GM12878 (cell line): ENCODE measurements at regions not wholly inside any gene's neighbourhood (a gene's known extent, or its start where the extent isn't known, plus 50 kb on each side); places are given as distances from the start of the nearest gene placed in this dataset.

ENCODE experiments used
- BCL11A ChIP-seq: IDR thresholded peaks from 2 replicates; pipeline ENCODE4 v1.6.1; 2011; ENCODE audit warnings: low read depth, low read length
- BRCA1 ChIP-seq: IDR thresholded peaks from 2 replicates; pipeline ENCODE4 v1.6.1; 2011; ENCODE audit warnings: low read depth, low read length, improper control_type of control experiment
- CBFB ChIP-seq: IDR thresholded peaks from 2 replicates; pipeline ENCODE4 v1.6.1; 2016; ENCODE audit warnings: antibody characterized with exemption, low read depth
- CBX5 ChIP-seq: sonication (generic); IDR thresholded peaks from 2 replicates; pipeline ENCODE4 v1.6.1; 2016; ENCODE audit warnings: low read depth, moderate library complexity, mild to moderate bottlenecking, inconsistent platforms
- CHD2 ChIP-seq: IDR thresholded peaks from 2 replicates; pipeline ENCODE4 v1.6.1; 2011; ENCODE audit warnings: low read depth, low read length, improper control_type of control experiment, borderline replicate concordance
- CHD4 ChIP-seq: fragments of 200-600 bp; sonication (generic); IDR thresholded peaks from 2 replicates; pipeline ENCODE4 v1.6.1; 2016; ENCODE audit warnings: mild to moderate bottlenecking
- DPF2 ChIP-seq: fragments of 450-650 bp; IDR thresholded peaks from 2 replicates; pipeline ENCODE4 v1.6.1; 2017; ENCODE audit warnings: mild to moderate bottlenecking
- EED ChIP-seq: sonication (generic); IDR thresholded peaks from 2 replicates; pipeline ENCODE4 v1.6.1; 2016; ENCODE audit warnings: antibody characterized with exemption, low read depth
- EZH2 ChIP-seq: IDR thresholded peaks from 2 replicates; pipeline ENCODE4 v1.6.1; 2012; ENCODE audit warnings: low read depth, mild to moderate bottlenecking, control low read depth, inconsistent platforms, low read length, borderline replicate concordance; ENCODE audit not compliant: control insufficient read depth
- GABPA ChIP-seq: IDR thresholded peaks from 2 replicates; pipeline ENCODE4 v1.6.1; 2014; ENCODE audit warnings: antibody characterized with exemption, low read depth, mild to moderate bottlenecking, inconsistent platforms
- IRF4 ChIP-seq: IDR thresholded peaks from 2 replicates; pipeline ENCODE4 v1.6.1; 2011; ENCODE audit warnings: low read depth, low read length
- MYB ChIP-seq: fragments of 150-350 bp; IDR thresholded peaks from 2 replicates; pipeline ENCODE4 v1.6.1; 2014; ENCODE audit warnings: mild to moderate bottlenecking, low read depth, low read length, borderline replicate concordance
- MYC ChIP-seq: IDR thresholded peaks from 2 replicates; pipeline ENCODE4 v1.6.1; 2011; ENCODE audit warnings: mild to moderate bottlenecking, low read length, moderate library complexity, inconsistent platforms; ENCODE audit not compliant: insufficient read depth, insufficient replicate concordance, insufficient read length, severe bottlenecking
- NBN ChIP-seq: fragments of 450-650 bp; IDR thresholded peaks from 2 replicates; pipeline ENCODE4 v1.6.1; 2016
- NR2F1 ChIP-seq: fragments of 450-650 bp; conservative IDR thresholded peaks from 2 replicates; pipeline ENCODE4 v1.6.1; 2017; ENCODE audit warnings: mild to moderate bottlenecking
- PAX5 ChIP-seq: IDR thresholded peaks from 2 replicates; pipeline ENCODE4 v1.6.1; 2011; ENCODE audit warnings: low read depth, low read length, borderline replicate concordance
- PAX8 ChIP-seq: fragments of 450-650 bp; IDR thresholded peaks from 2 replicates; pipeline ENCODE4 v1.6.1; 2017; ENCODE audit warnings: mild to moderate bottlenecking, moderate library complexity
- SIX5 ChIP-seq: IDR thresholded peaks from 2 replicates; pipeline ENCODE4 v1.6.1; 2011; ENCODE audit warnings: mild to moderate bottlenecking, low read depth, low read length, moderate library complexity; ENCODE audit not compliant: severe bottlenecking
- SREBF1 ChIP-seq: IDR thresholded peaks from 2 replicates; pipeline ENCODE4 v1.6.1; 2012; ENCODE audit warnings: mild to moderate bottlenecking, low read length
- TARDBP ChIP-seq: IDR thresholded peaks from 2 replicates; pipeline ENCODE4 v1.6.1; 2016; ENCODE audit warnings: borderline replicate concordance
- ZNF207 ChIP-seq: fragments of 450-650 bp; IDR thresholded peaks from 2 replicates; pipeline ENCODE4 v1.6.1; 2014; ENCODE audit warnings: antibody characterized with exemption, mild to moderate bottlenecking, borderline replicate concordance
- ZSCAN29 ChIP-seq: fragments of 450-650 bp; IDR thresholded peaks from 2 replicates; pipeline ENCODE4 v1.6.1; 2017; ENCODE audit warnings: mild to moderate bottlenecking, moderate library complexity
- TF ChIP-seq, protein P1 (sequence below): fragments of 450-650 bp; IDR thresholded peaks from 2 replicates; pipeline ENCODE4 v1.6.1; 2018; ENCODE audit warnings: mild to moderate bottlenecking, low read depth, moderate library complexity; ENCODE audit not compliant: partially characterized antibody
- TF ChIP-seq, protein P2 (sequence below): fragments of 450-650 bp; IDR thresholded peaks from 2 replicates; pipeline ENCODE4 v1.6.1; 2017; ENCODE audit warnings: mild to moderate bottlenecking, moderate library complexity
- TF ChIP-seq, protein P3 (sequence below): fragments of 450-650 bp; conservative IDR thresholded peaks from 2 replicates; pipeline ENCODE4 v1.6.1; 2017; ENCODE audit warnings: mild to moderate bottlenecking, moderate library complexity

- TF ChIP-seq, protein P1, sequence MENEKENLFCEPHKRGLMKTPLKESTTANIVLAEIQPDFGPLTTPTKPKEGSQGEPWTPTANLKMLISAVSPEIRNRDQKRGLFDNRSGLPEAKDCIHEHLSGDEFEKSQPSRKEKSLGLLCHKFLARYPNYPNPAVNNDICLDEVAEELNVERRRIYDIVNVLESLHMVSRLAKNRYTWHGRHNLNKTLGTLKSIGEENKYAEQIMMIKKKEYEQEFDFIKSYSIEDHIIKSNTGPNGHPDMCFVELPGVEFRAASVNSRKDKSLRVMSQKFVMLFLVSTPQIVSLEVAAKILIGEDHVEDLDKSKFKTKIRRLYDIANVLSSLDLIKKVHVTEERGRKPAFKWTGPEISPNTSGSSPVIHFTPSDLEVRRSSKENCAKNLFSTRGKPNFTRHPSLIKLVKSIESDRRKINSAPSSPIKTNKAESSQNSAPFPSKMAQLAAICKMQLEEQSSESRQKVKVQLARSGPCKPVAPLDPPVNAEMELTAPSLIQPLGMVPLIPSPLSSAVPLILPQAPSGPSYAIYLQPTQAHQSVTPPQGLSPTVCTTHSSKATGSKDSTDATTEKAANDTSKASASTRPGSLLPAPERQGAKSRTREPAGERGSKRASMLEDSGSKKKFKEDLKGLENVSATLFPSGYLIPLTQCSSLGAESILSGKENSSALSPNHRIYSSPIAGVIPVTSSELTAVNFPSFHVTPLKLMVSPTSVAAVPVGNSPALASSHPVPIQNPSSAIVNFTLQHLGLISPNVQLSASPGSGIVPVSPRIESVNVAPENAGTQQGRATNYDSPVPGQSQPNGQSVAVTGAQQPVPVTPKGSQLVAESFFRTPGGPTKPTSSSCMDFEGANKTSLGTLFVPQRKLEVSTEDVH: no peak
- TF ChIP-seq ZNF207: no peak
- no peak for TF ChIP-seq BCL11A
- TF ChIP-seq SIX5: no peak
- TF ChIP-seq, protein P2, sequence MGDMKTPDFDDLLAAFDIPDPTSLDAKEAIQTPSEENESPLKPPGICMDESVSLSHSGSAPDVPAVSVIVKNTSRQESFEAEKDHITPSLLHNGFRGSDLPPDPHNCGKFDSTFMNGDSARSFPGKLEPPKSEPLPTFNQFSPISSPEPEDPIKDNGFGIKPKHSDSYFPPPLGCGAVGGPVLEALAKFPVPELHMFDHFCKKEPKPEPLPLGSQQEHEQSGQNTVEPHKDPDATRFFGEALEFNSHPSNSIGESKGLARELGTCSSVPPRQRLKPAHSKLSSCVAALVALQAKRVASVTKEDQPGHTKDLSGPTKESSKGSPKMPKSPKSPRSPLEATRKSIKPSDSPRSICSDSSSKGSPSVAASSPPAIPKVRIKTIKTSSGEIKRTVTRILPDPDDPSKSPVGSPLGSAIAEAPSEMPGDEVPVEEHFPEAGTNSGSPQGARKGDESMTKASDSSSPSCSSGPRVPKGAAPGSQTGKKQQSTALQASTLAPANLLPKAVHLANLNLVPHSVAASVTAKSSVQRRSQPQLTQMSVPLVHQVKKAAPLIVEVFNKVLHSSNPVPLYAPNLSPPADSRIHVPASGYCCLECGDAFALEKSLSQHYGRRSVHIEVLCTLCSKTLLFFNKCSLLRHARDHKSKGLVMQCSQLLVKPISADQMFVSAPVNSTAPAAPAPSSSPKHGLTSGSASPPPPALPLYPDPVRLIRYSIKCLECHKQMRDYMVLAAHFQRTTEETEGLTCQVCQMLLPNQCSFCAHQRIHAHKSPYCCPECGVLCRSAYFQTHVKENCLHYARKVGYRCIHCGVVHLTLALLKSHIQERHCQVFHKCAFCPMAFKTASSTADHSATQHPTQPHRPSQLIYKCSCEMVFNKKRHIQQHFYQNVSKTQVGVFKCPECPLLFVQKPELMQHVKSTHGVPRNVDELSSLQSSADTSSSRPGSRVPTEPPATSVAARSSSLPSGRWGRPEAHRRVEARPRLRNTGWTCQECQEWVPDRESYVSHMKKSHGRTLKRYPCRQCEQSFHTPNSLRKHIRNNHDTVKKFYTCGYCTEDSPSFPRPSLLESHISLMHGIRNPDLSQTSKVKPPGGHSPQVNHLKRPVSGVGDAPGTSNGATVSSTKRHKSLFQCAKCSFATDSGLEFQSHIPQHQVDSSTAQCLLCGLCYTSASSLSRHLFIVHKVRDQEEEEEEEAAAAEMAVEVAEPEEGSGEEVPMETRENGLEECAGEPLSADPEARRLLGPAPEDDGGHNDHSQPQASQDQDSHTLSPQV: no peak
- no peak for TF ChIP-seq NBN
- TF ChIP-seq ZSCAN29: no peak
- no peak for TF ChIP-seq CBX5
- TF ChIP-seq TARDBP: 0 out of 2 replicates have a peak, but pooled peaks have one; percentile 42
- no peak for TF ChIP-seq MYB
- TF ChIP-seq CHD4: no peak
- no peak for TF ChIP-seq CBFB
- no peak for TF ChIP-seq MYC
- peak; percentile 50; the same call in 1 of the 2 replicates for TF ChIP-seq CHD2
- TF ChIP-seq EZH2: no peak
- TF ChIP-seq PAX8: no peak
- no peak for TF ChIP-seq IRF4
- TF ChIP-seq PAX5: no peak; the same call in 1 of the 2 replicates
- TF ChIP-seq, protein P3, sequence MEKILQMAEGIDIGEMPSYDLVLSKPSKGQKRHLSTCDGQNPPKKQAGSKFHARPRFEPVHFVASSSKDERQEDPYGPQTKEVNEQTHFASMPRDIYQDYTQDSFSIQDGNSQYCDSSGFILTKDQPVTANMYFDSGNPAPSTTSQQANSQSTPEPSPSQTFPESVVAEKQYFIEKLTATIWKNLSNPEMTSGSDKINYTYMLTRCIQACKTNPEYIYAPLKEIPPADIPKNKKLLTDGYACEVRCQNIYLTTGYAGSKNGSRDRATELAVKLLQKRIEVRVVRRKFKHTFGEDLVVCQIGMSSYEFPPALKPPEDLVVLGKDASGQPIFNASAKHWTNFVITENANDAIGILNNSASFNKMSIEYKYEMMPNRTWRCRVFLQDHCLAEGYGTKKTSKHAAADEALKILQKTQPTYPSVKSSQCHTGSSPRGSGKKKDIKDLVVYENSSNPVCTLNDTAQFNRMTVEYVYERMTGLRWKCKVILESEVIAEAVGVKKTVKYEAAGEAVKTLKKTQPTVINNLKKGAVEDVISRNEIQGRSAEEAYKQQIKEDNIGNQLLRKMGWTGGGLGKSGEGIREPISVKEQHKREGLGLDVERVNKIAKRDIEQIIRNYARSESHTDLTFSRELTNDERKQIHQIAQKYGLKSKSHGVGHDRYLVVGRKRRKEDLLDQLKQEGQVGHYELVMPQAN: no peak
- peak; percentile 53; the same call in 1 of the 2 replicates for TF ChIP-seq EED
- TF ChIP-seq NR2F1: no peak
- no peak for TF ChIP-seq DPF2
- no peak for TF ChIP-seq SREBF1
- no peak for TF ChIP-seq GABPA
- TF ChIP-seq BRCA1: no peak
Observed at GRCh38 chr9:91162784-91163443, 198.8 kb downstream of the AUH start (continued).
